HG03432 (cell line): ENCODE measurements at regions not wholly inside any gene's neighbourhood (a gene's known extent, or its start where the extent isn't known, plus 50 kb on each side); places are given as distances from the start of the nearest gene placed in this dataset.
A peak's percentile ranks its signal among the peaks of the same experiment; 100 is the strongest.
"Not testable (repeated sequence)": the region's sequence is repeated elsewhere in the genome, so short reads cannot be mapped to it uniquely, and the experiment has no call there.

Experiments
- ATAC-seq: cut with Tn5 transposase; IDR thresholded peaks from one replicate; pipeline ENCODE4 v1.9.1; 2021; ENCODE audit warnings: mild to moderate bottlenecking, moderate library complexity; ENCODE audit not compliant: unreplicated experiment

GRCh38 chr1:173394813-173395212, 82.3 kb upstream of the PRDX6 start:
- not testable (repeated sequence) for ATAC-seq

DNA sequence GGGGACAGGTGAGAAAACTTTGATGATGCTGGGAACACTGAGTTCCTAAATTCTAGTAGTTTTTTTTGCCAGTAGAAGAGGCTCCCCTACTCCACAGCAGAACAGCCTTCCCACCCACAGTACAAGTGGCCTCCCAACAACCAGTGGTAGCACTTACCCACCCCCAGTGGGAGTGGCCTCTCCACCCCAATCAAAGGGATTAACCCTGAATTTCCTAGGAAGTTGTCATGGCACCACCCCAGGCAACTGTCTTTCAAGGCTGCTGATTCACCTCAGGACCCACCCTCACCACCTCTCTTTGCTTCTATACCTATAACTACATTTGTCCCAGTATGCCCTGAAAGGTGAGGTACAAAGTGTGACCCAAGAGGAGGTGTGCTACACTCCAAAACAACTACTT, 81.4 kb upstream of the PRDX6 start:
- ATAC-seq = no peak

GRCh38 chr1:173400387-173400995, 76.6 kb upstream of the PRDX6 start:
- ATAC-seq = no peak

- no peak for ATAC-seq
Observed at GRCh38 chr1:173403996-173404395, 73.1 kb upstream of the PRDX6 start.

DNA sequence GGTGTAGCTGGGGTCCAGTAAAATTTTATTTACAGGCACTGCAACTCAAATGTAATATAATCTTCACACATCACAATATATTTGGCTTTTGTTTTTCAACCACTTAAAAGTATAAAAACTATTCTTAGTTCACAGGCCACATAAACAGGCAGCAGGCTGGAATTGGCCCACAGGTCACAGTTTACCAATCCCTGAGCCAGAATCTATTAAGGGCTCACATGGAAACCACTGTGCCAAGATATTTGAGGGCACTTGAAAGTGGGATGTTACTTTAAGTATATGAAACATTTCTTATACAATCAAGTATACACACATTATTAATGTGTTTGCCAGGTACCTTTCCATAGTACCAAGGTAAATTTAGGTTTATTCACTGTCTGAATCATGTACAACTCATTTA, 71.9 kb upstream of the PRDX6 start:
- ATAC-seq = no peak

GRCh38 chr1:173405834-173406233, 71.3 kb upstream of the PRDX6 start:
- no peak for ATAC-seq

DNA sequence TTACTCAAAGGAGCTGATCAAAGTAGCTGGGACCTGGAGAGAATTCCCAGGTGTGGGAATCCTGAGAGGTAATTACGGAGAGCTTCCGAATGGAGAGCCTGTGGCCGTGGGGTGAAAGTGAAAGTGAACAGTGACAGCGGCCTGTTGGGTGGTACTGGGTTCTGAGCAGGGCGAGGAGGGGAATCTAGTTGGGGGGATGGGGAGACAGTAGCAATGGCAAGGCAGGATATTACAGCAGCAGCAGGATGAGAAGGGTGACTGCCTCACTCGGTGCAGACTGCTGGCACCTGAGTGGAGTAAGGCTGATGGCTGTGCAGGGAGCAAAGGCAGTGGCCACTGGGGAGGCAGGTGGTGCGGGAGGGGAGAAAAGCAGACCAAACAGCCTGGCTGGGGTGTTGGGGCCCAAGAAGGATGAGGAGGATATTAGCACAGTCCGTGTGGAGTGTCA, 70.3 kb upstream of the PRDX6 start:
- ATAC-seq = no peak

- ATAC-seq = no peak
Observed at GRCh38 chr1:173407846-173408245, 69.3 kb upstream of the PRDX6 start.

GRCh38 chr1:173408886-173409285, 68.2 kb upstream of the PRDX6 start:
- no peak for ATAC-seq

GRCh38 chr1:173409613-173410012, 67.5 kb upstream of the PRDX6 start:
- no peak for ATAC-seq

GRCh38 chr1:173410133-173410793, 66.9 kb upstream of the PRDX6 start:
- no peak for ATAC-seq

DNA sequence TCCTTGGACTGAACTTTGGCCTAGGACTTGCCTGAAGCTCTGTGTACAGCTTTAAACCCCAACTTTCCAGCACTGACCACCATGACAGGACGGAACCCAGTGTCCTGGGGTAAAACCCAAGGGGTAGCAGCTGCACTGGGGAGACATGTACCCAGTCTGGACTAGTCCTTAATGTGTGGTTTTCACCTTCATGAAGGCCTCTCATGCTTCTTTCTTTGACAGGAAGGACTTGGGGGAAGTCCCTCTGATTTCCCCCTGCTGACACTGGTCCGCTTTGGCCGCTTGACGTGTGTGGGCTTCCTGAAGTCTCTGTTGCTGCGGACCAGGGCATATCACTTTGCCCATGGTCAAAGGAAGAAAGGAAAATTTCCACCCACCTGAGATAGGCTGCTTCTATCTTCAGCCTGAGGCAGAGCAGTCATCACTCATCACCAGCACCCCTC, 66.3 kb upstream of the PRDX6 start:
- peak; percentile 56 for ATAC-seq

DNA sequence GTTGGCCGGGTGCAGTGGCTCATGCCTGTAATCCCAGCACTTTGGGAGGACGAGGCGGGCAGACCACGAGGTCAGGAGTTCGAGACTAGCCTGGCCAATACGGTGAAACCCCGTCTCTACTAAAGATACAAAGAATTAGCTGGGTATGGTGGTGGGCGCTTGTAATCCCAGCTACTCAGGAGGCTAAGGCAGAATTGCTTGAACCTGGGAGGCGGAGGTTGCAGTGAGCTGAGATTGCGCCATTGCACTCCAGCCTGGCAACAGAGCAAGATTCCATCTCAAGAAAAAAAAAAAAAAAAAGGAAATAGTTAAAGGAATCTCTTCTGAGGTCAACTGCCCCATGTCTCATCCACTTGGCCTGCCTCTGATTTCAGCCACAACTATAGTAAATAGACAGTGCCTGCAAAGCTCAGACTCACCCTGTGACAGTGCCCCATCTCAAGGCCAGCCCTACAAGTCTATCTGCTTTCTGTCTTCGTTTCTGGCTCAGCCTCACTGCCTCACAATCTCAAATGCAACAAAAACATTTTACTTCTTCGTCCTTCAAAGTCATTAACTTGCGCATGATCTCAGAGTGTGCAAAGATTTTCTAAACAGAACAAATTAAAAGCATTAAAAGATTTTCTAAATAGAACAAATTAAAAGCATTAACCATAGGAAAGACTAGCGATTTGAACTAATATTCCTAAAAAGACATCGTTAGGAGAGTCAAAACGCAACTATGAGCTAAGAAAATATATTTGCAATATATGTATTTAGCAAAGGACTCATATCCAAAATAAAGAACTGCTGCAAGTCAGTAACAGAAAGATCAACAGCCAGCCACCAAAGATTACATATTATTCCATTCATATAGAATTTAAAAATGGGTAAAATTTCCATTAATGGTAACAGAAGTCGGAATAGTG, 65.0 kb upstream of the PRDX6 start:
- ATAC-seq = no peak

- ATAC-seq = no peak
Observed at GRCh38 chr1:173413271-173413707, 63.8 kb upstream of the PRDX6 start.

DNA sequence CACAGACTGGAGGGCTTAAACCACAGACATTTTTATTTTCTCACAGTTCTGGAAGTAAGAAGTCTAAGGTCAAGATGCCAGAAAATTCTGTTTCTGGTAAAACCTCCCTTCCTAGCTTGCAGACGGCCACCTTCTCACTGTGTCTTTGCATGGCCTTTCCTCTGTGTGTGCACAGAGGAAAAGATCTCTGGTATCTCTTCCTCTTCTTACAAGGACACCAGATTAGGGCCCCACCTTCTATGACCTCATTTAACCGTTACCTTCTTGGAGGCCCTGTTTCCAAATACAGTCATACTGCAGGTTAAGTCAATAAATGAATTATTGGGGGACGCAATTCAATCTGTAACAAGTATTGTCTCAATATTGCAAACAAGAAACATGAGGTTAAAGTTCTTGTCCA, 63.0 kb upstream of the PRDX6 start:
- ATAC-seq = peak; percentile 36

DNA sequence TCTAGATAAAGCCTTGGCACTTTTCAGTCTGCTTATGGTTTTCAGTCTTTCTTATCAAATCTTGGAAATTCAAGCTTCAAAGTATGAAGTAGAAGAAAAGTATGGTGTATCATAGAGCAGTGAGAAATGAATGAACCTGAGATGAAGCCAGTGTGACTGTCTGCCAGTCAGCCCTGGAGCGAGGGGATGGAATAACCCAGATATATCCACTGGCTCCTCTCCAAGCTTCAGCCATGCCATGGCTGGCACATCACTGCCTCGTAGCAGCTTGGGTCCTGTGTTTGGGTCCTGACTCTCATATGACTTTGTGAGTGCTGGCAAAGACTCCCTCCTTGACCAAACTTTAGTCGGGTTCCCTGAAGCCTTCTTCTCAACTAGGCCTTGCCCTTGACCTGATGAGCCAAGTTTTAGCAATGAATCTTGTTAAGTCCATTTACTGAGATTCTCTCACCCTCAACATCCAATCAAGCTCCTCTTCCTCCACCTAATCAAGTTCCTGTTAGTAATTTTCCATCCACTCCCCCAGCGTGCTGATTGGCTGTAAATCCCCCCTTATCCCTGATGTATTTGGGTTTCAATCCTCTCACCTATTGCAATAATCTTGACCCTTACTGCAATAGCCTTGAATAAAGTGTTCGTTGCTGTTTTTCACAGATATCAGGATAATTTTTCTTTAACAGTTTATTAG, 62.5 kb upstream of the PRDX6 start:
- ATAC-seq = no peak

- ATAC-seq = peak; percentile 42
Observed at GRCh38 chr1:173415490-173415889, 61.6 kb upstream of the PRDX6 start.

GRCh38 chr1:173415905-173416450, 61.2 kb upstream of the PRDX6 start:
- ATAC-seq = peak; percentile 1

GRCh38 chr1:173417563-173417962, 59.6 kb upstream of the PRDX6 start:
- no peak for ATAC-seq

- peak; percentile 41 for ATAC-seq
Observed at GRCh38 chr1:173418107-173418985, 58.8 kb upstream of the PRDX6 start.
